Gastrocnemius medialis (tissue), 4 donors: ENCODE measurements at regions not wholly inside any gene's neighbourhood (a gene's known extent, or its start where the extent isn't known, plus 50 kb on each side); places are given as distances from the start of the nearest gene placed in this dataset.

ENCODE experiments used
- ATAC-seq, 2 donors: fragments of 150-250 bp; one replicate each; pipeline ENCODE4 v1.9.1; 2016
- DNase-seq, 2 donors: peaks; one replicate each; pipeline ENCODE4 v3.0.0-alpha.2; 2019
- H3K27ac ChIP-seq, 4 donors: fragments of 200-600 bp; sonication (generic); 1 replicate in 1 of 4; 2 replicates in 3 of 4; pipeline ENCODE4 v1.5.1; 2016 to 2018; ENCODE audit warnings: mild to moderate bottlenecking in 2 of 4, moderate library complexity in 1 of 4
- H3K27me3 ChIP-seq, 3 donors: fragments of 200-600 bp; sonication (generic) in 2 of 3; 1 replicate in 1 of 3; 2 replicates in 2 of 3; pipeline versions ENCODE4 v1.5.1 to v1.6.0; 2016 to 2019; ENCODE audit warnings: mild to moderate bottlenecking in 1 of 3, moderate library complexity in 1 of 3
- H3K36me3 ChIP-seq, 2 donors: fragments of 200-600 bp; sonication (generic) in 1 of 2; one replicate each; pipeline ENCODE4 v1.5.1; 2017 to 2018
- H3K4me1 ChIP-seq, 2 donors: fragments of 200-600 bp; sonication (generic) in 1 of 2; one replicate each; pipeline ENCODE4 v1.5.1; 2016 to 2017; ENCODE audit warnings: mild to moderate bottlenecking in 2 of 2
- H3K4me3 ChIP-seq, 4 donors: fragments of 200-600 bp; sonication (generic) in 3 of 4; 1 replicate in 1 of 4; 2 replicates in 3 of 4; pipeline ENCODE4 v1.5.1; 2016 to 2019; ENCODE audit warnings: mild to moderate bottlenecking in 2 of 4
- H3K9me3 ChIP-seq, 3 donors: fragments of 200-600 bp; sonication (generic) in 2 of 3; 1 replicate in 1 of 3; 2 replicates in 2 of 3; pipeline ENCODE4 v1.5.1; 2016 to 2019
- CTCF ChIP-seq, 5 experiments: fragments of 450-650 bp in 3 of 5; fragments of 200-600 bp in 2 of 5; sonication (generic) in 2 of 5; IDR thresholded peaks in 4 of 5; conservative IDR thresholded peaks in 1 of 5; 1 replicate in 4 of 5; 2 replicates in 1 of 5; pipeline ENCODE4 v1.5.1; 2016 to 2019; ENCODE audit warnings: antibody characterized with exemption in 5 of 5, mild to moderate bottlenecking in 3 of 5, moderate library complexity in 3 of 5
- POLR2A ChIP-seq, 2 donors: fragments of 450-650 bp; IDR thresholded peaks; one replicate each; pipeline ENCODE4 v1.6.1; 2017; ENCODE audit warnings: antibody characterized with exemption in 2 of 2, mild to moderate bottlenecking in 2 of 2, moderate library complexity in 2 of 2
- in situ Hi-C, 4 donors: fragments of 200-750 bp; cut with MboI; loops; one replicate each; pipeline versions ENCODE4 v1.15.0 to v1.8.0; 2017; ENCODE audit warnings: low sequenced_read_pairs in 4 of 4
- intact Hi-C: fragments of 100-400 bp; cut with DNase I; formaldehyde crosslinking; loops from one replicate; pipeline ENCODE4 v1.15.1; 2023; ENCODE audit warnings: low total_unique reads

DNA sequence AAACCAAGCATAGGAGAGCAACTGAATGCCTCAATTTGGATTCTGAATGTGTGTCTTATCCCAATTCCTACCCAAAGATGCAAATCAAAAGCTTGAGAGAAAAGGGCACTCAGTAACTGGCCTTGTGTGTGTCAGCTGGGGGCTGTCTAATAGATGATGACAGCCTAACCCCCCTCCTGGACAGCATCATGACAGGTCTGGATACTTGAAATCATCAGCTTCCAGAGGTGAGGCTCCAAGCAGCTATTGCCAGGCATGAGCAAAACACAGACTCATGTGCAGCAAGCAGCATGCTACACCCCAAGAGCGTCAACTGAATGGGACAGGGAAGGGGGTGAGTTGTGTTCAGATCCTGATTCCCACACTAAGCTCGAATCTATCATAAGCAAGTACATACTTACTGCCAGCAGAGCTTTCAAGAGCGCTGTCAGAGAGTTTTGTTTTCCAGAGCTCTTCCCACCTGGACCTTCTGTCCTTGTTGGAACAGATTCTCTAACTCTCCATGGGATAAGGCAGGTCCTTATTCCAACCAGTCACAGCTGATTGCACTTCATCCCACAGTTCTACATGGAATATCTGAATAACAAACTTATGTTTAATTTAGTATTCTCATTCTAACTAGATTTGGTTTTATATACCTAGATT is 467.5 kb downstream of the DTWD2 start:
- no peaks in the 10 kb centered on the region for H3K27me3 ChIP-seq
- no peaks in the 10 kb centered on the region for H3K36me3 ChIP-seq
- H3K4me1 ChIP-seq: no peaks in the 10 kb centered on the region
- H3K9me3 ChIP-seq: no peaks in the 10 kb centered on the region
- intact Hi-C loops (no loop called here), in situ Hi-C loops (no loop called here)
- no peak for ATAC-seq
- no peak overlapping the region for H3K4me3 ChIP-seq
- no peak for TF ChIP-seq CTCF (IDR thresholded peaks at IDR 0.05 in 4 of 5, conservative IDR thresholded peaks at IDR 0.05 in 1 of 5)
- TF ChIP-seq POLR2A (IDR thresholded peaks at IDR 0.05): no peak
- no peak for DNase-seq
- no peak overlapping the region for H3K27ac ChIP-seq

- Histone ChIP-seq H3K9me3 (no peaks in the 10 kb centered on the region), H3K4me1 (no peaks in the 10 kb centered on the region), H3K27me3 (no peaks in the 10 kb centered on the region), H3K36me3 (no peaks in the 10 kb centered on the region), H3K4me3 (no peak overlapping the region), H3K27ac (no peak overlapping the region)
- ATAC-seq: no peak
- DNase-seq: no peak
- TF ChIP-seq POLR2A (IDR thresholded peaks at IDR 0.05) (no peak), CTCF (IDR thresholded peaks at IDR 0.05 in 4 of 5, conservative IDR thresholded peaks at IDR 0.05 in 1 of 5) (no peak)
- in situ Hi-C loops: no loop called here
- intact Hi-C loops: no loop called here
These were observed 468.9 kb downstream of the DTWD2 start for GRCh38 chr5:118519466-118519865.

DNA sequence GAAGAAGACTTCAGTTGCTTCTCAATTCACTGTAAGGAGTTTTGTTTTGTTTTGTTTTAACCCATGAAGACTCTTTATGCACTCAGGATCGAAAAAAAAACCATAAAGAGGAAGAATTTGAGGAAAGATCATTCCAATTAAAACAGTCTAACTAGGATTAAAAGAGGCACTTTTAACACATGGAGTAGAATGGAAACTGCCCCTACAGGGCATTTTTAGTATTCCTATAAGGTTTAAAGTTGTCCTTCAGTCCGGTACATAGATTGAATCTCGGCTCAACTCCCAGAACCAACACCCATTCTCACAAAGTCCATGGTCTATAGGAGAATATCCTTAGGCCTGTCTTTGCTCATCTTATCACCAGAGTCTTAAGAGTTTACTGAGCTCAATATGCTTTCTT is 469.6 kb downstream of the DTWD2 start:
- H3K27ac ChIP-seq: no peak overlapping the region
- in situ Hi-C loops (no loop called here), intact Hi-C loops (no loop called here)
- DNase-seq (no peak), ATAC-seq (no peak)
- H3K27me3 ChIP-seq: no peaks in the 10 kb centered on the region
- H3K4me1 ChIP-seq: no peaks in the 10 kb centered on the region
- H3K9me3 ChIP-seq: no peaks in the 10 kb centered on the region
- no peaks in the 10 kb centered on the region for H3K36me3 ChIP-seq
- no peak overlapping the region for H3K4me3 ChIP-seq
- TF ChIP-seq POLR2A (IDR thresholded peaks at IDR 0.05): no peak
- TF ChIP-seq CTCF (IDR thresholded peaks at IDR 0.05 in 4 of 5, conservative IDR thresholded peaks at IDR 0.05 in 1 of 5): no peak

- no peak overlapping the region for H3K4me3 ChIP-seq
- no peaks in the 10 kb centered on the region for H3K9me3 ChIP-seq
These were observed 476.5 kb downstream of the DTWD2 start for GRCh38 chr5:118511846-118512245.

More at GRCh38 chr5:118511846-118512245, 476.5 kb downstream of the DTWD2 start:
- DNase-seq (no peak), ATAC-seq (no peak)
- Histone ChIP-seq H3K27ac (no peak overlapping the region), H3K36me3 (no peaks in the 10 kb centered on the region), H3K4me1 (no peaks in the 10 kb centered on the region), H3K27me3 (no peaks in the 10 kb centered on the region)
- TF ChIP-seq POLR2A (IDR thresholded peaks at IDR 0.05): no peak
- no peak for TF ChIP-seq CTCF (IDR thresholded peaks at IDR 0.05 in 4 of 5, conservative IDR thresholded peaks at IDR 0.05 in 1 of 5)
- intact Hi-C loops (no loop called here), in situ Hi-C loops (no loop called here)
